ENCODE measurements at regions not wholly inside any gene's neighbourhood (a gene's known extent, or its start where the extent isn't known, plus 50 kb on each side); places are given as distances from the start of the nearest gene placed in this dataset.

- Histone ChIP-seq H3K27me3 (replicated peaks in 1 of 4; ENCODE audit: control insufficient read depth in 3 of 4, extremely low read depth in 1 of 4, insufficient read depth in 3 of 4, low read length in 3 of 4) (no peaks in the 10 kb centered on the region), H3K79me2 (ENCODE audit: control insufficient read depth in 1 of 2, insufficient read depth in 2 of 2, low read length in 2 of 2) (no peaks in the 10 kb centered on the region), H2AK5ac (ENCODE audit: low read depth, low read length) (no peak overlapping the region), H3K14ac (ENCODE audit: insufficient read length) (no peak overlapping the region), H2BK120ac (replicated peaks; ENCODE audit: low read depth, low read length) (no peak overlapping the region), H2BK20ac (ENCODE audit: low read length) (no peak overlapping the region), H4K91ac (replicated peaks; ENCODE audit: insufficient read length, low read length) (no peak overlapping the region), H4K8ac (ENCODE audit: extremely low read depth, insufficient read depth, low read length) (no peak overlapping the region), H3K9me3 (ENCODE audit: insufficient read depth in 2 of 2, low read depth in 1 of 2, low read length in 1 of 2) (no peaks in the 10 kb centered on the region), H2BK12ac (ENCODE audit: low read depth, low read length) (no peak overlapping the region), H3K23ac (ENCODE audit: insufficient read length) (no peak overlapping the region), H3K4me3 (ENCODE audit: extremely low read depth in 1 of 4, insufficient read depth in 2 of 4, low read depth in 3 of 4, low read length in 4 of 4) (no peak overlapping the region), H3K79me1 (ENCODE audit: low read depth, low read length) (no peaks in the 10 kb centered on the region), H3K4ac (replicated peaks; ENCODE audit: insufficient read length, low read depth, low read length) (no peak overlapping the region), H4K5ac (ENCODE audit: insufficient read length, low read depth, low read length) (no peak overlapping the region), H2AFZ (ENCODE audit: low read length) (no peak overlapping the region), H3K9ac (replicated peaks in 1 of 4; ENCODE audit: extremely low read depth in 1 of 4, low read depth in 3 of 4, low read length in 3 of 4) (no peak overlapping the region), H3K4me1 (replicated peaks in 1 of 4; ENCODE audit: control insufficient read depth in 3 of 4, insufficient read depth in 4 of 4, low read length in 3 of 4) (no peaks in the 10 kb centered on the region), H2BK15ac (ENCODE audit: low read length) (no peak overlapping the region), H3K36me3 (ENCODE audit: control insufficient read depth in 2 of 4, insufficient read depth in 4 of 4, low read length in 3 of 4) (no peaks in the 10 kb centered on the region), H3K18ac (ENCODE audit: extremely low read depth, low read length) (no peak overlapping the region), H2BK5ac (ENCODE audit: low read depth, low read length) (no peak overlapping the region), H3K27ac (ENCODE audit: low read depth, low read length) (no peak overlapping the region), H3K56ac (replicated peaks; ENCODE audit: insufficient read length, low read depth, low read length) (no peak overlapping the region), H3K4me2 (ENCODE audit: insufficient read depth in 1 of 2, low read depth in 2 of 2, low read length in 2 of 2) (no peak overlapping the region), H4K20me1 (replicated peaks in 1 of 2; ENCODE audit: control insufficient read depth in 1 of 2, insufficient read depth in 2 of 2, low read length in 2 of 2) (no peaks in the 10 kb centered on the region), H3K23me2 (ENCODE audit: low read depth, low read length) (no peaks in the 10 kb centered on the region)
- no peak for DNase-seq (ENCODE audit: low read depth in 1 of 2, low spot score in 2 of 2)
- CTCF ChIA-PET (ENCODE audit: partially characterized antibody) = no interaction called here
- WGBS, 2 experiments (ENCODE audit: extremely low coverage in 1 of 2, insufficient coverage in 1 of 2, insufficient read length in 1 of 2, insufficient replicate concordance in 2 of 2, low coverage in 1 of 2, low lambda C conversion rate in 2 of 2, missing lambda C conversion rate in 1 of 2) = 88% methylated on average over 1 of the region's 1 CpG; no CpG with 5 or more reads in 1 of the 2 experiments
- POLR2A ChIA-PET (ENCODE audit: partially characterized antibody) = no interaction called here
- TF ChIP-seq EGR1 (IDR thresholded peaks at IDR 0.05; ENCODE audit: borderline replicate concordance, low read depth, low read length) (no peak), HDAC2 (IDR thresholded peaks at IDR 0.05; ENCODE audit: borderline replicate concordance in 1 of 2, low read depth in 2 of 2, low read length in 2 of 2) (no peak), ASH2L (IDR thresholded peaks at IDR 0.05; ENCODE audit: low read length) (no peak), SIX5 (IDR thresholded peaks at IDR 0.05; ENCODE audit: low read depth, low read length) (no peak), EZH2 (IDR thresholded peaks at IDR 0.05; ENCODE audit: low read depth, low read length, severe bottlenecking) (no peak), SP1 (IDR thresholded peaks at IDR 0.05; ENCODE audit: low read depth, low read length) (no peak), SP4 (IDR thresholded peaks at IDR 0.05; ENCODE audit: low read length) (no peak), CBX8 (IDR thresholded peaks at IDR 0.05; ENCODE audit: borderline replicate concordance, low read depth, low read length) (no peak)
- TF ChIP-seq, protein P1, sequence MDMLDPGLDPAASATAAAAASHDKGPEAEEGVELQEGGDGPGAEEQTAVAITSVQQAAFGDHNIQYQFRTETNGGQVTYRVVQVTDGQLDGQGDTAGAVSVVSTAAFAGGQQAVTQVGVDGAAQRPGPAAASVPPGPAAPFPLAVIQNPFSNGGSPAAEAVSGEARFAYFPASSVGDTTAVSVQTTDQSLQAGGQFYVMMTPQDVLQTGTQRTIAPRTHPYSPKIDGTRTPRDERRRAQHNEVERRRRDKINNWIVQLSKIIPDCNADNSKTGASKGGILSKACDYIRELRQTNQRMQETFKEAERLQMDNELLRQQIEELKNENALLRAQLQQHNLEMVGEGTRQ (IDR thresholded peaks at IDR 0.05; ENCODE audit: low read length) = no peak
- FAIRE-seq = no peak
Measured at GRCh38 chr4:60812811-60813210, 387.3 kb upstream of the ADGRL3 start.
